Gastrocnemius medialis (tissue), 4 donors: ENCODE measurements at regions not wholly inside any gene's neighbourhood (a gene's known extent, or its start where the extent isn't known, plus 50 kb on each side); places are given as distances from the start of the nearest gene placed in this dataset.

ENCODE experiments used
- POLR2A ChIP-seq, 2 donors: fragments of 450-650 bp; IDR thresholded peaks; one replicate each; pipeline ENCODE4 v1.6.1; 2017; ENCODE audit warnings: antibody characterized with exemption in 2 of 2, mild to moderate bottlenecking in 2 of 2, moderate library complexity in 2 of 2
- TF ChIP-seq, protein P1 (sequence below), 5 experiments: fragments of 450-650 bp in 3 of 5; fragments of 200-600 bp in 2 of 5; sonication (generic) in 2 of 5; IDR thresholded peaks in 4 of 5; conservative IDR thresholded peaks in 1 of 5; 1 replicate in 4 of 5; 2 replicates in 1 of 5; pipeline ENCODE4 v1.5.1; 2016 to 2019; ENCODE audit warnings: antibody characterized with exemption in 5 of 5, mild to moderate bottlenecking in 3 of 5, moderate library complexity in 3 of 5

DNA sequence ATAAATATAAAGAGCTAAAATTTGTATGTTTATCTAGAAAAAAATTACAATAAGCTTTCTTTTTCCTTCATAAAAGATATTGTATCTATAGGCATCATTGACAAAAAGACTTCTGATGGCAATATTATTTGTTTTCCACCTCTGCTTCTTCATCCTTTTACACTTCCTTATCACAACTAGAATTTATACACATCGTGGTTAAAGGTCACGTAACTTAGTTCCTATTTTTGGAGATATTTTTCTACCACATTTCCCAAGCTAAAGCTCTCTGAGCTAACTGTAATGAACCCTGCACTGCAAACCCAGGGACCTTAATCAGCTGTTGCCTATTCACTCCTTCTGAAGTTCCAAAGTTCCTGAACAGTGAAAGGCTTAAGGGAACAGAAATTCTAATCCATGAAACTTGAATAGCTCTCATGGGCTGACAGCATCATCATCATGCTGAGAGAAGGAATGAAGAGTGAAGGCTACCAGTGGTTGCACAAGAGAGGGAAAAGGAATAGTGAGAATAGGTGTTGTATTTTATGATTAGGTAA, 106.1 kb upstream of the SLC13A1 start:
- TF ChIP-seq, protein P1, sequence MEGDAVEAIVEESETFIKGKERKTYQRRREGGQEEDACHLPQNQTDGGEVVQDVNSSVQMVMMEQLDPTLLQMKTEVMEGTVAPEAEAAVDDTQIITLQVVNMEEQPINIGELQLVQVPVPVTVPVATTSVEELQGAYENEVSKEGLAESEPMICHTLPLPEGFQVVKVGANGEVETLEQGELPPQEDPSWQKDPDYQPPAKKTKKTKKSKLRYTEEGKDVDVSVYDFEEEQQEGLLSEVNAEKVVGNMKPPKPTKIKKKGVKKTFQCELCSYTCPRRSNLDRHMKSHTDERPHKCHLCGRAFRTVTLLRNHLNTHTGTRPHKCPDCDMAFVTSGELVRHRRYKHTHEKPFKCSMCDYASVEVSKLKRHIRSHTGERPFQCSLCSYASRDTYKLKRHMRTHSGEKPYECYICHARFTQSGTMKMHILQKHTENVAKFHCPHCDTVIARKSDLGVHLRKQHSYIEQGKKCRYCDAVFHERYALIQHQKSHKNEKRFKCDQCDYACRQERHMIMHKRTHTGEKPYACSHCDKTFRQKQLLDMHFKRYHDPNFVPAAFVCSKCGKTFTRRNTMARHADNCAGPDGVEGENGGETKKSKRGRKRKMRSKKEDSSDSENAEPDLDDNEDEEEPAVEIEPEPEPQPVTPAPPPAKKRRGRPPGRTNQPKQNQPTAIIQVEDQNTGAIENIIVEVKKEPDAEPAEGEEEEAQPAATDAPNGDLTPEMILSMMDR (IDR thresholded peaks at IDR 0.05 in 4 of 5, conservative IDR thresholded peaks at IDR 0.05 in 1 of 5) = no peak
- TF ChIP-seq POLR2A (IDR thresholded peaks at IDR 0.05) = no peak
